Hepatocyte (in vitro differentiated cells): ENCODE measurements at regions not wholly inside any gene's neighbourhood (a gene's known extent, or its start where the extent isn't known, plus 50 kb on each side); places are given as distances from the start of the nearest gene placed in this dataset.

Source experiments
- CTCF ChIP-seq: fragments of 200-600 bp; sonication (generic); IDR thresholded peaks from 2 replicates; pipeline ENCODE4 v1.5.1; 2016; ENCODE audit warnings: antibody characterized with exemption, mild to moderate bottlenecking; ENCODE audit not compliant: poor library complexity
- EZH2 ChIP-seq: fragments of 200-600 bp; sonication (generic); IDR thresholded peaks from 2 replicates; pipeline ENCODE4 v1.6.1; 2016; ENCODE audit warnings: antibody characterized with exemption, mild to moderate bottlenecking, borderline replicate concordance
- EZH2phosphoT487 ChIP-seq: fragments of 200-600 bp; sonication (generic); IDR thresholded peaks from one replicate; pipeline ENCODE4 v1.6.1; 2018; ENCODE audit warnings: antibody characterized with exemption, mild to moderate bottlenecking, low read depth, moderate library complexity; ENCODE audit not compliant: unreplicated experiment, severe bottlenecking

- no peak for TF ChIP-seq CTCF
- TF ChIP-seq EZH2phosphoT487: no peak
- TF ChIP-seq EZH2: no peak
Measured at GRCh38 chr7:47026780-47027361, 555.0 kb downstream of the TNS3 start.
